GM12878 (cell line): ENCODE measurements at regions not wholly inside any gene's neighbourhood (a gene's known extent, or its start where the extent isn't known, plus 50 kb on each side); places are given as distances from the start of the nearest gene placed in this dataset.

ENCODE experiments used
- ATAC-seq: fragments of 200-7000 bp; cut with Tn5 transposase; 3 replicates; pipeline ENCODE4 v1.9.1; 2020; ENCODE audit warnings: mild to moderate bottlenecking, moderate library complexity
- BruUV-seq: library from RNA; stranded (reverse); fragments of 400-500 nt; replicated peaks from 2 replicates; lab custom pipeline; 2021; lab: Mats Ljungman, UMichigan
- CTCF ChIA-PET: fragments of 300-600 bp; sonication (Branson Sonifier 250); formaldehyde crosslinking; extraction: SDS; loops from one replicate; lab custom pipeline; 2021; ENCODE audit warnings: inconsistent platforms; lab: Yijun Ruan, JAX
- POLR2A ChIA-PET: fragments of 350-600 bp; formaldehyde crosslinking; extraction: SDS; loops from one replicate; lab custom pipeline; 2021; ENCODE audit warnings: inconsistent platforms; lab: Charles Lee
- RAD21 ChIA-PET: fragments of 300-600 bp; sonication (Branson Sonifier 250); formaldehyde crosslinking; loops from one replicate; lab custom pipeline; 2023; ENCODE audit warnings: antibody characterized with exemption; ENCODE audit not compliant: unreplicated experiment; lab: Charles Lee
- SMC1A ChIA-PET: fragments of 300-600 bp; sonication (Branson Sonifier 250); formaldehyde crosslinking; loops from one replicate; lab custom pipeline; 2023; ENCODE audit not compliant: unreplicated experiment, uncharacterized antibody; lab: Charles Lee
- DNase-seq: peaks from one replicate; pipeline ENCODE4 v3.0.0-alpha.2; 2011; ENCODE audit warnings: low read depth, low spot score
- FAIRE-seq: peaks from 3 replicates; lab custom pipeline; 2011; peaks lifted over from hg19 to GRCh38; lab: Jason Lieb, UNC
- H2AFZ ChIP-seq: 2 replicates; pipeline ENCODE4 v1.6.0; 2011; ENCODE audit warnings: low read depth, low read length, control low read depth; ENCODE audit not compliant: control insufficient read depth
- H3K27ac ChIP-seq: 2 replicates; pipeline ENCODE4 v1.5.1; 2011; ENCODE audit warnings: control low read depth; ENCODE audit not compliant: control insufficient read depth, insufficient read depth
- H3K27me3 ChIP-seq, 2 experiments: replicated peaks in 1 of 2; 2 replicates each; pipeline versions ENCODE4 v1.6.0 to v1.6.1; 2011; ENCODE audit warnings: low read length in 1 of 2; ENCODE audit not compliant: control insufficient read depth in 2 of 2, insufficient read depth in 2 of 2
- H3K36me3 ChIP-seq, 2 experiments: 2 replicates each; pipeline ENCODE4 v1.5.1; 2011; ENCODE audit warnings: low read length in 1 of 2; ENCODE audit not compliant: control insufficient read depth in 2 of 2, insufficient read depth in 2 of 2
- H3K4me1 ChIP-seq: 2 replicates; pipeline ENCODE4 v1.6.1; 2011; ENCODE audit warnings: mild to moderate bottlenecking, low read length, moderate library complexity, mixed read lengths; ENCODE audit not compliant: control insufficient read depth, insufficient read depth
- H3K4me2 ChIP-seq: 2 replicates; pipeline ENCODE4 v1.6.0; 2011; ENCODE audit warnings: control low read depth; ENCODE audit not compliant: control insufficient read depth, insufficient read depth
- H3K4me3 ChIP-seq: fragments of 200-600 bp; sonication (generic); 2 replicates; pipeline ENCODE4 v1.5.1; 2016
- H3K79me2 ChIP-seq: 2 replicates; pipeline ENCODE4 v1.6.0; 2011; ENCODE audit warnings: low read length; ENCODE audit not compliant: control insufficient read depth, insufficient read depth
- H3K9ac ChIP-seq: 2 replicates; pipeline ENCODE4 v1.8.0; 2011; ENCODE audit warnings: low read length, control low read depth, mixed read lengths; ENCODE audit not compliant: control insufficient read depth, insufficient read depth
- H3K9me3 ChIP-seq: replicated peaks from 3 replicates; pipeline ENCODE4 v1.5.1; 2011; ENCODE audit warnings: mild to moderate bottlenecking, low read length; ENCODE audit not compliant: control insufficient read depth, insufficient read depth
- H4K20me1 ChIP-seq: 2 replicates; pipeline ENCODE4 v1.6.0; 2011; ENCODE audit not compliant: control insufficient read depth, insufficient read depth
- ATF7 ChIP-seq: fragments of 450-650 bp; IDR thresholded peaks from 2 replicates; pipeline ENCODE4 v1.6.1; 2016; ENCODE audit warnings: low read depth, mild to moderate bottlenecking
- CREM ChIP-seq: IDR thresholded peaks from 2 replicates; pipeline ENCODE4 v1.6.1; 2014; ENCODE audit warnings: antibody characterized with exemption, low read depth
- HSF1 ChIP-seq: fragments of 150-350 bp; IDR thresholded peaks from 2 replicates; pipeline ENCODE4 v1.6.1; 2014; ENCODE audit warnings: mild to moderate bottlenecking, low read depth, low read length
- IRF5 ChIP-seq: fragments of 450-650 bp; IDR thresholded peaks from 2 replicates; pipeline ENCODE4 v1.6.1; 2017; ENCODE audit warnings: borderline replicate concordance
- MAX ChIP-seq: IDR thresholded peaks from 2 replicates; pipeline ENCODE4 v1.6.1; 2012; ENCODE audit warnings: low read depth, low read length, improper control_type of control experiment
- MYB ChIP-seq: fragments of 150-350 bp; IDR thresholded peaks from 2 replicates; pipeline ENCODE4 v1.6.1; 2014; ENCODE audit warnings: mild to moderate bottlenecking, low read depth, low read length, borderline replicate concordance
- SMC3 ChIP-seq: IDR thresholded peaks from 2 replicates; pipeline ENCODE4 v1.6.1; 2011; ENCODE audit warnings: low read length, improper control_type of control experiment, borderline replicate concordance
- SPI1 ChIP-seq: IDR thresholded peaks from 2 replicates; pipeline ENCODE4 v1.6.1; 2011; ENCODE audit warnings: low read depth, mild to moderate bottlenecking, low read length, moderate library complexity, borderline replicate concordance; ENCODE audit not compliant: insufficient read depth
- ZNF217 ChIP-seq: fragments of 450-650 bp; IDR thresholded peaks from 2 replicates; pipeline ENCODE4 v1.6.1; 2017; ENCODE audit warnings: antibody characterized with exemption, mild to moderate bottlenecking
- ZNF24 ChIP-seq: fragments of 450-650 bp; IDR thresholded peaks from 2 replicates; pipeline ENCODE4 v1.6.1; 2017; ENCODE audit warnings: antibody characterized with exemption, mild to moderate bottlenecking
- ZNF274 ChIP-seq: IDR thresholded peaks from one replicate; pipeline ENCODE4 v1.8.0; 2011; ENCODE audit not compliant: insufficient read length, insufficient read depth
- ZNF687 ChIP-seq: fragments of 450-650 bp; IDR thresholded peaks from 2 replicates; pipeline ENCODE4 v1.6.1; 2017; ENCODE audit warnings: mild to moderate bottlenecking, moderate library complexity
- WGBS: methylation state at CpG from one replicate; pipeline ENCODE4 v1.1.6; 2016; ENCODE audit warnings: low lambda C conversion rate; ENCODE audit not compliant: insufficient replicate concordance, insufficient coverage; ENCODE audit errors: missing lambda C conversion rate; 5-methylcytosine and 5-hydroxymethylcytosine counted together
- in situ Hi-C: fragments of 300-500 bp; cut with MboI; formaldehyde crosslinking; loops from 9 replicates; pipeline ENCODE4 v1.14.3; 2018; ENCODE audit warnings: mixed read lengths
- intact Hi-C: fragments of 100-400 bp; cut with micrococcal nuclease; formaldehyde crosslinking; loops from one replicate; pipeline ENCODE4 v1.14.2; 2022; ENCODE audit not compliant: unreplicated experiment

- Histone ChIP-seq H3K27me3 (no peaks in the 10 kb centered on the region), H3K4me1 (no peaks in the 10 kb centered on the region), H3K4me2 (no peak overlapping the region), H3K4me3 (no peak overlapping the region), H3K9ac (no peak overlapping the region), H3K27ac (no peak overlapping the region), H4K20me1 (no peaks in the 10 kb centered on the region), H3K79me2 (no peaks in the 10 kb centered on the region), H3K36me3 (no peaks in the 10 kb centered on the region), H3K9me3 (no peaks in the 10 kb centered on the region), H2AFZ (no peak overlapping the region)
- ChIA-PET SMC1A (no interaction called here), CTCF (no interaction called here), RAD21 (no interaction called here), POLR2A (no interaction called here)
- intact Hi-C loops (no loop called here), in situ Hi-C loops (no loop called here)
- TF ChIP-seq ZNF687 = no peak
- TF ChIP-seq ZNF274 = no peak
- TF ChIP-seq CREM = no peak
- no peak for TF ChIP-seq ATF7
- no peak for TF ChIP-seq HSF1
- no peak for TF ChIP-seq MAX
- no peak for TF ChIP-seq IRF5
- no peak for TF ChIP-seq SPI1
- TF ChIP-seq SMC3 = no peak
- TF ChIP-seq MYB = no peak
- no peak for TF ChIP-seq ZNF24
- TF ChIP-seq ZNF217 = no peak
- FAIRE-seq (no peak), DNase-seq (no peak), ATAC-seq (no peak)
- 50% methylated on average over 1 of the region's 1 CpG for WGBS
- BruUV-seq = no TSS peak
Measured at GRCh38 chr12:62082448-62082847, 177.8 kb upstream of the USP15 start.
